GM23338 (cell line): ENCODE measurements at regions not wholly inside any gene's neighbourhood (a gene's known extent, or its start where the extent isn't known, plus 50 kb on each side); places are given as distances from the start of the nearest gene placed in this dataset.

Experiments used
- EZH2 ChIP-seq: fragments of 200-600 bp; sonication (generic); IDR thresholded peaks from one replicate; pipeline ENCODE4 v1.8.0; 2017; ENCODE audit warnings: antibody characterized with exemption, mild to moderate bottlenecking, low read depth; ENCODE audit not compliant: unreplicated experiment
- EZH2phosphoT487 ChIP-seq: fragments of 200-600 bp; sonication (generic); IDR thresholded peaks from one replicate; pipeline ENCODE4 v1.8.1; 2018; ENCODE audit warnings: antibody characterized with exemption; ENCODE audit not compliant: unreplicated experiment
- NANOG ChIP-seq: IDR thresholded peaks from 2 replicates; pipeline ENCODE4 v1.6.1; 2016; ENCODE audit warnings: antibody characterized with exemption, borderline replicate concordance
- REST ChIP-seq: IDR thresholded peaks from one replicate; pipeline ENCODE4 v1.6.1; 2018; ENCODE audit warnings: antibody characterized with exemption; ENCODE audit not compliant: unreplicated experiment
- TF ChIP-seq, protein P1 (sequence below), 2 experiments: fragments of 200-600 bp in 1 of 2; sonication (generic) in 1 of 2; conservative IDR thresholded peaks; 2 replicates each; pipeline versions ENCODE4 v1.5.1 to v1.6.1; 2016 to 2017; ENCODE audit warnings: antibody characterized with exemption in 2 of 2, low read depth in 2 of 2, mild to moderate bottlenecking in 2 of 2, moderate library complexity in 1 of 2

DNA sequence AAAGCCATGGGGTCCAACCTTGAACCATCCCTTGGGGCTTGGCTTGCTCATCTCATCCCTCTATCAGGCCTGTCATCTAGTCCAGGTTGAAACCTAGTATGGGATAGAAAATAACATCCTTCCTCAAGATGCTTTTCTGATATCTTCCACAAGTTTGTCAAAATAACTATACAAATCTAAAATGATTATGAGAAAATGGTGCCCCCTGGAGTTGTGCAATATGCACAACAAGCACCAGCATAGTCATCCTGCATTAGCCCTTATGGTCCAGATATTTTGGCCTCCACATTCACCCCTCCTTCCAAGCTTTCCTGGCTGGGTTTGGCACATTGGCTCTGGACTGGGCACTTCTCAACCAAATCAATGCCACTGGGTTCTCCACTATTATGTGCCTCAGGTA lies 101.2 kb downstream of the TBX19 start:
- TF ChIP-seq, protein P1, sequence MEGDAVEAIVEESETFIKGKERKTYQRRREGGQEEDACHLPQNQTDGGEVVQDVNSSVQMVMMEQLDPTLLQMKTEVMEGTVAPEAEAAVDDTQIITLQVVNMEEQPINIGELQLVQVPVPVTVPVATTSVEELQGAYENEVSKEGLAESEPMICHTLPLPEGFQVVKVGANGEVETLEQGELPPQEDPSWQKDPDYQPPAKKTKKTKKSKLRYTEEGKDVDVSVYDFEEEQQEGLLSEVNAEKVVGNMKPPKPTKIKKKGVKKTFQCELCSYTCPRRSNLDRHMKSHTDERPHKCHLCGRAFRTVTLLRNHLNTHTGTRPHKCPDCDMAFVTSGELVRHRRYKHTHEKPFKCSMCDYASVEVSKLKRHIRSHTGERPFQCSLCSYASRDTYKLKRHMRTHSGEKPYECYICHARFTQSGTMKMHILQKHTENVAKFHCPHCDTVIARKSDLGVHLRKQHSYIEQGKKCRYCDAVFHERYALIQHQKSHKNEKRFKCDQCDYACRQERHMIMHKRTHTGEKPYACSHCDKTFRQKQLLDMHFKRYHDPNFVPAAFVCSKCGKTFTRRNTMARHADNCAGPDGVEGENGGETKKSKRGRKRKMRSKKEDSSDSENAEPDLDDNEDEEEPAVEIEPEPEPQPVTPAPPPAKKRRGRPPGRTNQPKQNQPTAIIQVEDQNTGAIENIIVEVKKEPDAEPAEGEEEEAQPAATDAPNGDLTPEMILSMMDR (conservative IDR thresholded peaks at IDR 0.05; ENCODE audit: low read depth in 2 of 2) = peak in 1 of 2 experiments; percentile 41; a peak in 2 of 4 replicates
- TF ChIP-seq EZH2 (no peak), REST (no peak), NANOG (no peak), EZH2phosphoT487 (no peak)
